Right lung (tissue), 2 donors: ENCODE measurements at regions not wholly inside any gene's neighbourhood (a gene's known extent, or its start where the extent isn't known, plus 50 kb on each side); places are given as distances from the start of the nearest gene placed in this dataset.
"Not testable (repeated sequence)": the region's sequence is repeated elsewhere in the genome, so short reads cannot be mapped to it uniquely, and the experiment has no call there.

Experiments used
- DNase-seq, 2 donors: peaks; one replicate each; pipeline ENCODE4 v3.0.0-alpha.2; 2013

GRCh38 chr12:89824822-89825221 is 116.2 kb upstream of the ATP2B1 start:
- DNase-seq: no peak

GRCh38 chr12:89822992-89823391 is 114.4 kb upstream of the ATP2B1 start:
- not testable (repeated sequence) for DNase-seq

- no peak for DNase-seq
Measured at GRCh38 chr12:89821896-89822295, 113.3 kb upstream of the ATP2B1 start.

- DNase-seq: no peak
Measured at GRCh38 chr12:89817501-89818226, 109.0 kb upstream of the ATP2B1 start.

GRCh38 chr12:89815225-89815624 is 106.6 kb upstream of the ATP2B1 start:
- DNase-seq: no peak

GRCh38 chr12:89803412-89803811 is 94.8 kb upstream of the ATP2B1 start:
- DNase-seq: no peak

- DNase-seq: no peak
Measured at GRCh38 chr12:89801284-89801683, 92.6 kb upstream of the ATP2B1 start.

- no peak for DNase-seq
Measured at GRCh38 chr12:89800435-89800834, 91.8 kb upstream of the ATP2B1 start.

- DNase-seq: no peak
Measured at GRCh38 chr12:89799316-89799715, 90.7 kb upstream of the ATP2B1 start.

GRCh38 chr12:89797436-89797835 is 88.8 kb upstream of the ATP2B1 start:
- DNase-seq: no peak

GRCh38 chr12:89796798-89797382 is 88.3 kb upstream of the ATP2B1 start:
- DNase-seq: no peak

GRCh38 chr12:89793946-89794345 is 85.3 kb upstream of the ATP2B1 start:
- DNase-seq: no peak

- DNase-seq: no peak
Measured at GRCh38 chr12:89791286-89791685, 82.6 kb upstream of the ATP2B1 start.

GRCh38 chr12:89789862-89790261 is 81.2 kb upstream of the ATP2B1 start:
- DNase-seq: no peak

GRCh38 chr12:89787763-89788162 is 79.1 kb upstream of the ATP2B1 start:
- DNase-seq: no peak

GRCh38 chr12:89786177-89786810 is 77.7 kb upstream of the ATP2B1 start:
- no peak for DNase-seq

- DNase-seq: peak; percentile 60 to 70
Measured at GRCh38 chr12:89783359-89784060, 74.9 kb upstream of the ATP2B1 start.

GRCh38 chr12:89782807-89783206 is 74.2 kb upstream of the ATP2B1 start:
- DNase-seq: no peak

- peak; percentile 24 to 39 for DNase-seq
Measured at GRCh38 chr12:89781946-89782550, 73.4 kb upstream of the ATP2B1 start.

GRCh38 chr12:89781156-89781555 is 72.5 kb upstream of the ATP2B1 start:
- DNase-seq: no peak

- DNase-seq: no peak
Measured at GRCh38 chr12:89779090-89779489, 70.5 kb upstream of the ATP2B1 start.

GRCh38 chr12:89777733-89778379 is 69.2 kb upstream of the ATP2B1 start:
- no peak for DNase-seq
